ENCODE measurements at regions not wholly inside any gene's neighbourhood (a gene's known extent, or its start where the extent isn't known, plus 50 kb on each side); places are given as distances from the start of the nearest gene placed in this dataset.

DNA sequence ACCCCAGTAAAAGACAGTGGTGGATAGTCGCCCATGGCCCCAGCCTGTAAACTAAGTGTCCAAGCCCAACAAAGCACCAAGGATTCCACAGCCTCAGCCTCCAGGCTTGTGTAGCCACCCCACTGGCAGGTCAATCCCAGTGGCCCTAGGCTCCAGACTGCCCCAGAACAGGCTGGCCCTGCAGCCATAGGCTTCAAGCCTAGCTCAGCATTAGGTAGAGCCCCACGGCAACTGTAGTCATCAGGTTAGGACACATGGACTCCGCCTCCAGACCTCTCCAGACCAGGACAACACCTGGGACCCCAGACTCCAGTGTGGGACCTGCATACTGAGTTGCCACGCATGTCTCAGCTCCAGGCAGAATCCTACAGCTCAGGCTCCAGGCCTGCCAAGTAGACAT is 1590.6 kb upstream of the DDX18 start:
- no peak for TF ChIP-seq POLR2A (IDR thresholded peaks at IDR 0.05; ENCODE audit: low read length)
- no peak for TF ChIP-seq GATA1 (IDR thresholded peaks at IDR 0.05; ENCODE audit: low read depth, low read length)

Measured in erythroblast (primary cell).